PC-3 (cell line): ENCODE measurements at regions not wholly inside any gene's neighbourhood (a gene's known extent, or its start where the extent isn't known, plus 50 kb on each side); places are given as distances from the start of the nearest gene placed in this dataset.

Experiments used
- ATAC-seq: fragments of 200-7000 bp; cut with Tn5 transposase; 2 replicates; pipeline ENCODE4 v1.9.1; 2020; ENCODE audit warnings: mild to moderate bottlenecking, moderate library complexity
- BruUV-seq: library from RNA; stranded (reverse); fragments of 400-500 nt; replicated peaks from 2 replicates; lab custom pipeline; 2021; lab: Mats Ljungman, UMichigan
- CTCF ChIA-PET: fragments of 300-600 bp; sonication (Branson Sonifier 250); formaldehyde crosslinking; loops from one replicate; lab custom pipeline; 2022; ENCODE audit warnings: antibody characterized with exemption; lab: Charles Lee
- POLR2A ChIA-PET: fragments of 300-600 bp; sonication (Branson Sonifier 250); formaldehyde crosslinking; loops from one replicate; lab custom pipeline; 2022; ENCODE audit warnings: antibody characterized with exemption; ENCODE audit not compliant: unreplicated experiment; lab: Charles Lee
- DNase-seq: peaks from one replicate; pipeline ENCODE4 v3.0.0-alpha.2; 2015
- H2AFZ ChIP-seq: fragments of 300-600 bp; sonication (generic); 2 replicates; pipeline ENCODE4 v1.6.0; 2016; ENCODE audit warnings: antibody characterized with exemption, low read length
- H3F3A ChIP-seq: fragments of 300-600 bp; sonication (generic); one replicate; pipeline ENCODE4 v1.6.0; 2017; ENCODE audit warnings: antibody characterized with exemption, low read length, control low read depth, mild to moderate bottlenecking; ENCODE audit not compliant: unreplicated experiment
- H3K27ac ChIP-seq: fragments of 300-600 bp; sonication (generic); 2 replicates; pipeline ENCODE4 v1.5.1; 2016; ENCODE audit warnings: mild to moderate bottlenecking, low read length
- H3K27me3 ChIP-seq: fragments of 300-600 bp; sonication (generic); 2 replicates; pipeline ENCODE4 v1.6.1; 2016; ENCODE audit warnings: low read length, mixed read lengths
- H3K36me3 ChIP-seq: fragments of 300-600 bp; sonication (generic); 2 replicates; pipeline ENCODE4 v1.6.1; 2016; ENCODE audit warnings: low read depth, mixed run types, low read length, mixed read lengths
- H3K4me1 ChIP-seq: fragments of 300-600 bp; sonication (generic); 2 replicates; pipeline ENCODE4 v1.5.1; 2016; ENCODE audit warnings: low read length; ENCODE audit not compliant: insufficient read depth
- H3K4me2 ChIP-seq: fragments of 300-600 bp; sonication (generic); 2 replicates; pipeline ENCODE4 v1.6.0; 2016; ENCODE audit warnings: low read length
- H3K4me3 ChIP-seq: fragments of 300-600 bp; sonication (generic); 2 replicates; pipeline ENCODE4 v1.5.1; 2016; ENCODE audit warnings: mild to moderate bottlenecking, low read length, mixed read lengths
- H3K79me2 ChIP-seq: fragments of 300-600 bp; sonication (generic); 2 replicates; pipeline ENCODE4 v1.6.1; 2017; ENCODE audit warnings: low read length, mixed read lengths
- H3K9ac ChIP-seq: fragments of 300-600 bp; sonication (generic); 2 replicates; pipeline ENCODE4 v1.6.0; 2016; ENCODE audit warnings: mild to moderate bottlenecking, low read length
- H3K9me2 ChIP-seq: fragments of 300-600 bp; sonication (generic); replicated peaks from 2 replicates; pipeline ENCODE4 v1.6.1; 2016; ENCODE audit warnings: mixed run types, low read length, mixed read lengths
- H3K9me3 ChIP-seq: fragments of 300-600 bp; sonication (generic); 2 replicates; pipeline ENCODE4 v1.6.1; 2016; ENCODE audit warnings: low read length, mixed read lengths
- H4K20me1 ChIP-seq: fragments of 300-600 bp; sonication (generic); 2 replicates; pipeline ENCODE4 v1.6.1; 2016; ENCODE audit warnings: low read length, mixed read lengths
- EZH2 ChIP-seq: fragments of 300-600 bp; sonication (generic); IDR thresholded peaks from one replicate; pipeline ENCODE4 v1.6.1; 2017; ENCODE audit warnings: antibody characterized with exemption, mild to moderate bottlenecking, low read length; ENCODE audit not compliant: unreplicated experiment
- EZH2phosphoT487 ChIP-seq: fragments of 300-600 bp; sonication (generic); IDR thresholded peaks from 2 replicates; pipeline ENCODE4 v1.6.1; 2018; ENCODE audit warnings: mild to moderate bottlenecking, antibody characterized with exemption, low read length, borderline replicate concordance
- intact Hi-C: fragments of 100-400 bp; cut with micrococcal nuclease; formaldehyde crosslinking; loops from 2 replicates; pipeline ENCODE4 v1.9.0; 2023
- TF ChIP-seq, protein P1 (sequence below): fragments of 300-600 bp; sonication (generic); conservative IDR thresholded peaks from 2 replicates; pipeline ENCODE4 v1.5.1; 2017; ENCODE audit warnings: antibody characterized with exemption, low read depth, mild to moderate bottlenecking, low read length

DNA sequence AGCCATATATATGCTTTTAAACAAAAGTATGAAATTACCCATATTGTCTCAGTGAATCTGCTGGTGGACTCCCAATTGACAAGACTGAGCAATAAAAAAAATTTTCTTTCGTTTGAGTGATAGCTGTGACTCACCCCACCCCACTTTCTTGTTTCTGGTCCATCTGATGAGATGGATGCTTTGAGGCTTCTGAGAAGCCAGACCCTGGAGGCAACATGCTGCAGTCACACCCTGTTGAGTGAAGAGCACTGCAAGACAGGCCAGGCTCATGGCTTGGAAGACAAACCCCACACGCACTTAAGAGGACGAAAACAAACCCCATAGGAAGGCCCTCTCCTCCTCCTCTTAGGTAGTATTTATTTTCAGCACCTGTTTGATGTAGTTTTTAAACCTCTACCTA, 276.0 kb upstream of the TTC14 start:
- H3K9me3 ChIP-seq: no peaks in the 10 kb centered on the region
- ChIA-PET CTCF (no interaction called here), POLR2A (no interaction called here)
- DNase-seq (no peak), ATAC-seq (0 out of 2 replicates have a peak, but pooled peaks have one; percentile 25)
- no peaks in the 10 kb centered on the region for H4K20me1 ChIP-seq
- H3K9me2 ChIP-seq: no peaks in the 10 kb centered on the region
- H3K4me3 ChIP-seq: no peak overlapping the region
- no peaks in the 10 kb centered on the region for H3K27me3 ChIP-seq
- H3K27ac ChIP-seq: no peak overlapping the region
- no peak overlapping the region for H2AFZ ChIP-seq
- no peak overlapping the region for H3K9ac ChIP-seq
- intact Hi-C loops: no loop called here
- H3F3A ChIP-seq: no peaks in the 10 kb centered on the region
- peaks cover 8% of the 10 kb centered on the region; the same call in 1 of the 2 replicates for H3K4me1 ChIP-seq
- BruUV-seq: no TSS peak
- H3K79me2 ChIP-seq: no peaks in the 10 kb centered on the region
- H3K36me3 ChIP-seq: no peaks in the 10 kb centered on the region
- no peak overlapping the region for H3K4me2 ChIP-seq
- TF ChIP-seq, protein P1, sequence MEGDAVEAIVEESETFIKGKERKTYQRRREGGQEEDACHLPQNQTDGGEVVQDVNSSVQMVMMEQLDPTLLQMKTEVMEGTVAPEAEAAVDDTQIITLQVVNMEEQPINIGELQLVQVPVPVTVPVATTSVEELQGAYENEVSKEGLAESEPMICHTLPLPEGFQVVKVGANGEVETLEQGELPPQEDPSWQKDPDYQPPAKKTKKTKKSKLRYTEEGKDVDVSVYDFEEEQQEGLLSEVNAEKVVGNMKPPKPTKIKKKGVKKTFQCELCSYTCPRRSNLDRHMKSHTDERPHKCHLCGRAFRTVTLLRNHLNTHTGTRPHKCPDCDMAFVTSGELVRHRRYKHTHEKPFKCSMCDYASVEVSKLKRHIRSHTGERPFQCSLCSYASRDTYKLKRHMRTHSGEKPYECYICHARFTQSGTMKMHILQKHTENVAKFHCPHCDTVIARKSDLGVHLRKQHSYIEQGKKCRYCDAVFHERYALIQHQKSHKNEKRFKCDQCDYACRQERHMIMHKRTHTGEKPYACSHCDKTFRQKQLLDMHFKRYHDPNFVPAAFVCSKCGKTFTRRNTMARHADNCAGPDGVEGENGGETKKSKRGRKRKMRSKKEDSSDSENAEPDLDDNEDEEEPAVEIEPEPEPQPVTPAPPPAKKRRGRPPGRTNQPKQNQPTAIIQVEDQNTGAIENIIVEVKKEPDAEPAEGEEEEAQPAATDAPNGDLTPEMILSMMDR: no peak
- TF ChIP-seq EZH2phosphoT487 (no peak), EZH2 (no peak)

DNA sequence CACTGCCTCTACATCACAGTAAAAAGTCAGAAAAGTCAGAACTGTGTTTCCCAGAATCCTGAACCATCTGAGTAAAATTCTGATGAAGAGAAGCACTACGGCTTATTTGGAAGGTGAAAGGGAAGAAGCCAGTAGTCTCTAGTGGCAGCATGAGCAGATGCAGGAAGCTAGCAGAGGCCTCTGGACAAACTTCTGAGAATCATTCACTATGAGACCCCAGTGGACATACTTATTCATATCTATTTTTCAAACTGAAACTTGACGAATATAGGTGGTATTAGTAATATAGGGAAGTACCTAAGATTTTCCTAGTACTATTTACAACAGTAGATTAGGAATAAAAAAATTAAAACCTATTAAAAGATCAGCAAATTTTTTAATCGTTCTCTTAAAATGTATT, 272.8 kb upstream of the TTC14 start:
- DNase-seq (no peak), ATAC-seq (peak; percentile 27; the same call in 1 of the 2 replicates)
- Histone ChIP-seq H3K9me2 (no peaks in the 10 kb centered on the region), H3F3A (no peaks in the 10 kb centered on the region), H3K9me3 (no peaks in the 10 kb centered on the region), H3K4me2 (no peak overlapping the region), H3K9ac (no peak overlapping the region), H3K79me2 (no peaks in the 10 kb centered on the region), H3K36me3 (no peaks in the 10 kb centered on the region), H3K4me1 (peaks cover 8% of the 10 kb centered on the region; the same call in 1 of the 2 replicates), H3K4me3 (no peak overlapping the region), H4K20me1 (no peaks in the 10 kb centered on the region), H3K27ac (no peak overlapping the region), H3K27me3 (no peaks in the 10 kb centered on the region), H2AFZ (no peak overlapping the region)
- intact Hi-C loops: no loop called here
- POLR2A ChIA-PET: no interaction called here
- no TSS peak for BruUV-seq
- TF ChIP-seq, protein P1: no peak
- TF ChIP-seq EZH2phosphoT487: no peak
- no peak for TF ChIP-seq EZH2
- CTCF ChIA-PET: no interaction called here

DNA sequence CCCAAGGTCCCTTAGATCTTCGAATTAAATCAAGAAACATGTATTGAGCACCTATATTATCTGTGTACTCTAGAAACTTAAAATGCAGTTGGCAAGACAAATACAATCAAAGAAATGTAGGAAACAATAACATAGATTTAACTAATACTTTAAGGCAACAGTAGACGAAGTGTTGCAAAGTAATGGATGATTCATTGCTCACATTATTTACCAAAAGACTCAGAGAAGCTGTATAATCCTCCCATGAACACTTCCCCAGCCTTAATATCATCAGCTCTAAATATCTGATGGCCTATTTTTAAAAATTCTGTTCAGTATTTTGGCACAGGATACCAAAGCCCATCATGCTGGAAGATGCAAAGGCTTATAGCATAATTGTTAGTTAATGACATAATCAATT, 272.1 kb upstream of the TTC14 start:
- ChIA-PET CTCF (no interaction called here), POLR2A (interaction anchor here (0.6 kb wide), 1 partner anchor 11 kb away, joined by 4 read pairs; no protein-coding TSS in a partner anchor)
- no TSS peak for BruUV-seq
- Histone ChIP-seq H3K27me3 (no peaks in the 10 kb centered on the region), H3K79me2 (no peaks in the 10 kb centered on the region), H3K4me2 (no peak overlapping the region; the same call in 1 of the 2 replicates), H3K9me2 (no peaks in the 10 kb centered on the region), H2AFZ (no peak overlapping the region), H3K4me3 (no peak overlapping the region), H3K9me3 (no peaks in the 10 kb centered on the region), H3K9ac (no peak overlapping the region), H3K27ac (no peak overlapping the region), H4K20me1 (no peaks in the 10 kb centered on the region), H3K36me3 (no peaks in the 10 kb centered on the region), H3F3A (no peaks in the 10 kb centered on the region), H3K4me1 (peaks cover 8% of the 10 kb centered on the region; the same call in 1 of the 2 replicates)
- intact Hi-C loops: no loop called here
- TF ChIP-seq, protein P1: no peak
- TF ChIP-seq EZH2: no peak
- no peak for TF ChIP-seq EZH2phosphoT487
- peak; percentile 30 for DNase-seq
- ATAC-seq: peak; percentile 88
